Activated T-cell treated with anti-CD3 and anti-CD28 coated beads for 4 hours (primary cell): ENCODE measurements at regions not wholly inside any gene's neighbourhood (a gene's known extent, or its start where the extent isn't known, plus 50 kb on each side); places are given as distances from the start of the nearest gene placed in this dataset.

ENCODE experiments used
- DNase-seq: peaks from one replicate; pipeline ENCODE4 v3.0.0-alpha.2; 2020

DNA sequence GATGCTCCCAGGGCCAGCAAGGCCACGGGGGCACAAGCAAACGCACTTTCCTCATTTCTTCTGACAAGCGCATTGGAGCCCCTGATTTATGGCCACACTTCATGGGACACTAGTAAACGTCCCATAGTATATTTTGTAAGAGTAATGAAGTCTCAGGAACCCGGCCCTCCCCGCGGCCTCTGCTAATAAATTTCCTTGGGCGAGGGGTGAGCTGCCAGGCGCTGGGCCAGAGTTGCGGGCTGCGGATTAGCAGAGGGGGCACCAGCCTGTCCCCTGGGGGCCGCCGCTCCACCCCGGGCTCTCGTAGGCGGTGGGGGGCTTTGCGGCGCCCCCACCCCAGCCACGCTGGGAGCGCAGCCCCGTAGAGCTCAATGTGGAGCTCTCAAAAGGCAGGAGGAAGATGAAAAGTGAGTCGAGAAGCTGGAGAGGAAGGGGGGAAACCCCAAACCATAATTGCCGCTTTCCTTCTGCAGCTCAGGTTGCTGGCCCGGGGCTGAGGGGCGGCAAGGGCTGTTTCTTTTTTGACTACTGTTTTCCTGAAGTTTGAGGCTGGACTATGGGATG, 173.6 kb downstream of the CDC5L start:
- DNase-seq, result no peak

DNA sequence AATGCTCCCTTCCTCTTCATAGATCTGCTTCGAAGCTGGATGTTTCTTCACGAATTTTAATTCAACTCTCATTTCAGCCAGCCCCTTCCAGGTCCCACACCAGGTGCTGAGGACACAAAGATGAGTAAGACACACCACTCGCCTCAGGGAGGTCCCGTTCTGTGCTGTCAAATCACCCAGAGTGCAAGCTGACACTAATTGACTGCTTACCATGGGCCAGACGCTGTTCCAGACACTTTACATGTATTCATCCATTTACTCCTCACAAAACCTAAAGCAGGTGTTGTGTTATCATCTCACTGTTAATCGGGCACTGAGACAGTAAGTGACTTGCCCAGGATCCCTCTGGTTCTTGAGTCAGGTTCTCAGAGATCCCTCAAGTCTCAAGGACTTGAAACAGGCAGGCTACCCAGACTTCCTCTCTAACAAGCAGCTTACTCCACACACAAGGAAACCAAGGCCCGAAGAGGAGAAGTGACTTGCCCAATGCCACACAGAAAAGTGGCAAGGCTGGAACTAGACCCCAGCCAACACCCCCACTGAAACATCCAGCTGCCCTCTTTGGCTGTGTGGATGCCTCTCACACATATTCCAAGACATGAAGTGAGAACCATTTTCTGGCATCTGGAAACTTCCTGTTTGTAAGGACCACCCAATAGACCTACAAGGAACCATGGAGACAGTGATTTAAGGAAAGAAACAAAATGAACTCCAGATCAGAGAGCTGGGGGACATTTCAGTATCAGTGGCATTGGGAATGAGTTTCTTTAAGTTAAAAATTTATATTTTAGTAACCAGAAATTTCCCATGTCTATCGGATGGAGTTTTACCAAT, 174.5 kb downstream of the CDC5L start:
- DNase-seq, result no peak

DNA sequence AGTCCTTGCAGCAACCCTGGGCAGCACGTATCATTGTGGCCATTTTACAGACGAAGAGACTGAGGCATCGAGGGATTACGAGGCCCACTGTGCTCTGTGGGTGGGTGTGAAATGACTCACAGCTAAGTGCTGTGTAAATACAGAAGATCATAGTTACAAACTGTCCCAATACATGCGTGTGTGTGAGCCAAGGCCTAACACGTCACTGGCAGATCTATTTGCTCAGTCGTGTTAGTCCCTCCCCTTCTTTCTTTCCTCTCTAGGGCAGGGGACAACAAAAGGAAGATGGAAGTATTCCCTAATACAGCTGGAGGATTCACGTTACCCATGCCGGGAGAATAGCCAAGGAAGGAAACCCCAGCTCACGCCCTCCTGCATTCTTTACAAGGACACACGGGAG, 175.9 kb downstream of the CDC5L start:
- no peak for DNase-seq

DNA sequence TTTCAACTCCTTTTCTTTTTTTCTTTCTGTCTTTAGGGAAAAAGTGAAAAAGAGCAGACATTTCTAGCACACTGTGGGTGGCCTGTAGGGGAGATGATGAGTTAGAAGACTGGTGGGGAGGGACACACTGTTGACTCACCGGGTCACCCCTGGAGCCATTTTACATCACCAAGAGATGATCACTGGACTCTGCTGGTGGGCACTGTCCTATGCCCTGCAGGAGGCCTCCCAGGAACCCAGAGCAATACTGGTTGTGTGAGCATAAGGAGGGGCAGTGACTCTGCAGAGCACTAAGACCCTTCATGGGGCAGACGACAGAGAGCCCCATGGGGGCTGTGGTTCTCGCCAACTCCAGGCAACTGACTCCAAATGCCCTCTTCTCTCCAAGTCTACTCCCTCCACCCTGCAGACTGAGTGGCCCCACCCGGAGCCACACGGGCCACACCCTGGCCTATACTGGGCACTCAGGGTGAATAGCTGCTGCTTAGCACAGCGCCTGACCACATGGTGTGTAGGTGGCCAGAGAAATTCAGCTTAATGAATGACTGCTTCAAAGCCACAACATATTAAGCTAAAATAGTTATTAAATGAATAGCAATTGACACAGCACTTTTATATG, 177.5 kb downstream of the CDC5L start:
- no peak for DNase-seq

DNA sequence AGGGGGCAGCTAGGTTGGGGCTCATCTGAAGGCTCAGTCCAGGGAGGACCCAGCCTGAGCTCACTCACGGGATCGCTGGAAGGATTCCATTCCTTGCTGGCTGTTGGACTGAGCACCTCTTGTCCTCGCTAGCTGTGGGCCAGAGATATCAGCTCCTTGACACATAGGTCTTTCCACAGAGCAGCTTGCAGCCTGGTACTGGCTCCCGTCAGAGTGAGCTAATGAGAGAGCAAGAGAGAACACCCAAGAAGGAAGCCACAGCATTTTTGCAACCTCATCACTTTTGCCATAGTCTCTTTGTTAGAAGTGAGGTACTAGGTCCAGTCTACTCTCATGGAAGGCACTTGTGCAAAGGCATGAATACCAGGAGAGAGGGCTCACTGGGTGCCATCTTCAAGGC, 179.9 kb downstream of the CDC5L start:
- no peak for DNase-seq

DNA sequence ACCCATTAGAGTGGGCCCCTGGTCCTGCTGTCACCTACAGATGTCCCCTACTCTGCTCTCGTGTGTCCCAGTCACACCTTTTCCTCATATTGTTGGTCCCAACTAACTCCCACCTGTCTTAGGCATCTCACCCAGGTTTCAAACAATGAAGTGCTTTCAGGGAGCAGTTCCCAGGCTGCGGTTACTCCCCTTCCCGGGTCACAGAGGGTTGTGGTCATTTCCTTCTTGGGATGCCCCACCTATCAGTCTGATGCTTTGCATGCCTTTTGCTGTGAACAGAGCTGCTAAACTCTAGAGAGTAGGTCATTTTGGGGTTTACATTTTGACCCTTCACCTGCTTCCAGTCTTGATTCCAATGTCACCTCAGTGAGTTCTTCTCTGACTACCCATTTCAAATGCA, 181.6 kb downstream of the CDC5L start:
- DNase-seq, result no peak

DNA sequence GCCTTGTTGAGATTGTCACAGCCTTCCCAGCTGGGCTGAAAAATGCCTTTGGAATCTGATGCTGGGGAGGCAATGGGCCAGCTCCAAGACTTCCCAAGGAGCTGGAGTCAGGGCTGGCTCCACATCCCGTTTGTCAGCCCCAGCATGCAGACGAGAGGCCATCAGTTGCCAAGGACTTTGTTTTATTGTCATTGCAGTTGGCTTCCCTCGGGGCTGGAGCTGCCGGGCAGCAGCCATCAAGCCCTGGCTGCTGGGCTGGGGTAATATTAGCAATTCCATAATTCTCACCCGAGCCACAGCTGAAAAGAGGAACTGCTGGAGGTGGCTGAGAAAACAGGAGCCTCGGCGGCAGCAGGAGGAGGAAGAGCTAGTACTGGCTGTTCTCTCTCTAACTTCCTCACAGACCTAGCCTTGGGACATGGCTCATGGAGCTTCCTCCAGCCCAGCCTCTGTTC, 182.5 kb downstream of the CDC5L start:
- DNase-seq, result no peak

DNA sequence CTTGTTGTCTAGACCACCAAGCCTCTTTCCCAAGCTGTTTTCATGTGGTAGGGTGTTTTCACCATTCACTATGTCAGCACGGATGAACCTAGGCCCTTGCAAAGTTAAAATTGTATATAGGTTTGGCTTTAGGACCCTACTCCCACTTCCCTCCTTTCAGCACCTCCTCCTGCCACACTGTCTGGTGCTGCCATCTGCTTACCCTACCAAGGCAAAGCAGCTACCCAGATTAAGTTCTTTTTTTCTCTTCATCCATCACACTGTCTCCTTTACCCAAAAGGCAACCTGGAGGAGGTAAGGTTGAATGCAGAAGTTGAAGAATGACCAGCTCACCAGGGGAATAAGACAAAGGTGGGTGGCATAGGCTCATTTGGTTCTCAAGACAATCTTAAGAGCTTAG, 184.0 kb downstream of the CDC5L start:
- no peak for DNase-seq

DNA sequence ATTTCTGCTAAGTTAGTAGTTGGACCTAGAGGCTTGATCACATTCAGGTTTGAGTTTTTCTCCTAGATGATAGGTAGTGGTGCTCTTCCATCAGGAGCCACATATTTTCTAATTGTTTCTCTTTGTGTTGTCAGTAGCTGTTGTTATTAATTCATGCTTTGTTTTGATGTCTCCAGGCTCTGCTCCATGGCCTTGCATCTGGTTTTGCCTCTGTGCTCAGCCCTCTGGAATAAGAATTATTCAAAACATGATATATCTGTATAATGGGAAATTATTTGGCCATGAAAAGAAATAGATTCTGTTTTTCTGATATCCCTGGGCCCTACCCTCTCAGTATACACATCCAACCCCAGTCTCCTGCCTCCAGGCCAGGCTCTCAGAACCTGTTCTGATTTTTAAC, 184.8 kb downstream of the CDC5L start:
- no peak for DNase-seq

DNA sequence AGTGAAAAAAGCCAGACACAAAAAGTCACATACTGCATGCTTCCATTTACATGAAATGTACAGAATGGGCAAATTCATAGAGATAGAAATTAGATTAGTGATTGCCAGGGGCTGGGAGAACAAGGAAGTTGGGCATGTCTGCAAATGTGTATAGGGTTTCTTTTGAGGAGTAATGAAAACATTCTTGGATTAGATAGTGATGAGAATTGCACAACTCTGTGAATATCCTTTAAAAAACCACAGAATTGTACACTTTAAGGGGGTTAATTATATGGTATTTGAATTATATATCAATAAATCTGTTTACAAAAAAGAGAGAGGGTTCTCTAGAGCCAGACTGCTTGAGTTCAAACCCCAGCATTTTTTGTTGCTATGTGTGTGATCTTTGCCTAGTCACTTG, 188.1 kb downstream of the CDC5L start:
- no peak for DNase-seq

DNA sequence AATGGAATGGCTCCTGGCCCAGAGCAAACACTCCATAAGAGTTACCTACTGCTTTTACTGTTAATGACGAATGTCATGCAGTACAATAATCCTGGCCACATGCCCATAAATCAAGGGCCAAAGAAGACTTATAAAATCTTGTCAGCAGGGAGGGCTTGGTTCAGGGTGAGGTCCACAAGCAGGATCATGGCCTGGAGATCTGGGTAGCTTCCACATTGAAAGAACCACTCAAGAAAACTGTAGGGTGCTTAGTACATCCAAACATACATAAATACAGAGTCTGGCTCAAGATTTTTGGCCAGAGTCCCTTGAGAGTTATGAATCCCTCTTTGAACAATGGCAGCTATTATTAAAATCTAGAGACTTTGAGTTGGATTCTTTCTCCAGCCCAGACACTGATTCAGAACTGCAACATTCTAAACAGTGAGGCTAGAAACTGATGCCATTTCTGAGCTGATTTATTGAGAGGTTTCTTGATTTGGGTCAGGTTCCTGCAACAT, 188.7 kb downstream of the CDC5L start:
- DNase-seq, result no peak

DNA sequence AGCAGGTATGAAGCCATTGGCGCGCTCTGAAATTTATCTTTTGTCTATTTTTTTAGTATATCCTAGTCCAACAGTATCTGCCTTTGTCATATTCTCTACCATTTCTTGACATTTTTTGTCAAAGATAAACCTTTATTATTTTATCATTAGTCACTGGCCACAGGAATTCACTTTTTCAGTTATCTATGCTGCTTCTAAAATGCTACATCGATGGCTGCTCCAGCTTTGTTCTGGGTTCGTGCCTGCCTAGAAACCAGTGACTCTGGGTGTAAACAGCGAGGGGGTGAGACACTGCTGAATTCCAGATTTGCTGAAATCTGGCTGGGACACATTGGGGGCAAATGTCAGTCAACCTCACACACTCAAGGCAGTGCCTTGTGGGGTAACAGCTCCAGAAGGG, 193.4 kb downstream of the CDC5L start:
- DNase-seq, result no peak

DNA sequence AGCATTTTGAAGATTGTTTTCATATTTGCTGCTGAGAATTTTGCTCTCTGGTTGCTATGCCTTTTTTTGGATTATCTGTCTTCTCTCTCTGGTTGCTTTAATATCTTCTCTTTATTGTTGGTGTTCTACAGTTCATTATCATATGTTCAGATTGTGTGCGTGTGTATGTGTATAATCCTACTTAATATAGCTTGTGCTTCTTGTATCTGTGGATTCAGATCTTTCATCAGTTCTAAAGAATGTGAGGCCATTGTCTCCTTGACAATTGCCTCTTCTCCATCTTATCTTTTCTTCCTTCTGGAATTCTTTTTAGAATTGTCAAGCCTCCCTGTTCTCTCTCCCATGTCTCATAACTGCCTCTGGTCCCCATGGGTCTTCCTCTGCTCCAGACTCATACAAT, 195.4 kb downstream of the CDC5L start:
- no peak for DNase-seq

DNA sequence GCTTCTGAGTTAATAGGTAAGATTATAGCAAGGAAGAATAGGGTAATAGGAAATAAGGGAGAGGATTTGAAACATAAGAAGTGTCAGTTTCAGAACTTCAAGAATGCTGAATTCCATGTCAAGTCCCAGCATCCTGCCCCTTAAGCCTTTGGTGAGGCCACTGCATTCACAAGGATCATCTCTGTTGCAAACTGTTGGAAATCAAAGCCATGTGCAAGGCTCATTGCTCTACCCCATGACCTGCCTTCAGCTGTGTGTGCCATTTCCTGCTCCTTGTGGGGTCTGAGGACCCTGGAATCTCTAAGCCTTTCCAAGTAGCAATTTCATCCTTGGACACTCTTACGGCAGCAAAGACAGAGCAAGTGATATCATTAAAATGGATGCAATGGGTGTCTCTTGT, 203.0 kb downstream of the CDC5L start:
- no peak for DNase-seq

DNA sequence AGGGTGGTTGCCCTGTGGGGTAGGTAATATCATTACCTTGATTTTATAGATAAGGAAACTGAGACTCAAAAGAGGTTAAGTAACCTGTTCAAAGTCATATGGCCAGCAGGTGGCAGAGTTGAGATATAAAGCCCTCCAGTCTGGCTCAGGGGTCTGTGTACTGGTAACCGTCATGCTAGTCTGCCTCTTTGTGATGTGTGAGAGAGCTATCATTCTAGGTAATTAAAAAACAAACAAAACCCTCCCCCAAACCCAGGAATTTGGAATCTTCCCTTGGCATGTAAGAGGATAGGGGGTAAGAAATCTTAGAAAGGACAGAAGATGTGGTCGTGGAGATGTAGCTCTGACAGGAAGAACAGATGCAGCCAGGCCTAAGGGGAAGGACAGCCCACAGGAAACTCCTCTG, 206.0 kb downstream of the CDC5L start:
- DNase-seq, result peak; percentile 49

DNA sequence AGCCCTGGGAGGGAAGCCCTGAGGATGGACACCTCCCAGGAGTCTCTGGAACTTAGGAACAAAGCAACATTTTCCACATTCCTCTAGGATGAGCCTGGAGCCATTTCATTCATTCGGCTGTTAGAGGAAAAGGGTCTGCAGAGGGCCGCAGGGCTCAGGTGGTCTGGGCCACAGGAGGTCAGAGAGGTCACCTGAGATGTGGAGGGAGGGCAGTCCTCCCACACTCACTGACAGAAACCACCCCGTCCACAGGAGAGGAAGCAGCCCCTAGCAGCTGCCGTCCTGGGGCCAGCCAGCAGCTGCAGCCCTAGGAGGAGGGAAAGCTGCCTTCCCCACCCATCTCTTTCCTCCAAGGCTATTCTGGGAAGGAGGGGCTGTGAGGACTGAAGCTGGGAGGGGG, 207.0 kb downstream of the CDC5L start:
- DNase-seq, result no peak

DNA sequence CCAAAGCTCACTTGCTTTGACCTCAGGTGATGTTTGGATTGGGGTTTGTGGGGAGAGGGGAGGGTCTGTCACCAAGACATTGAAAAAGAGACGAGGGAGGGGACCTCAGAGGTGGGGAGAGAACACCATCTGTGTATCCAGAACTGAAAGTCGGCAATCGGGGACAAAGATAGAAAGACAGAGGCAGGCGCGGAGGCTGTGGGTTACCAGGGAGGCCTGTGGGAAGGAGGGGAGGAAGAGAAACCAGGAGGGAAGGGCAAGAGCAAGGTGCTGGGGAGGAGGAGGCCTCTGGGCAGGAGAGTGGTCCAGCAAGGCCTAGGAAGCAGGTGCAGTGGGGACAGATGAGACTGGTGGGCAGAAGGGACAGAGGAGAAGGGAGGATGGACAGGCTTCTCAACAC, 211.2 kb downstream of the CDC5L start:
- DNase-seq, result no peak

DNA sequence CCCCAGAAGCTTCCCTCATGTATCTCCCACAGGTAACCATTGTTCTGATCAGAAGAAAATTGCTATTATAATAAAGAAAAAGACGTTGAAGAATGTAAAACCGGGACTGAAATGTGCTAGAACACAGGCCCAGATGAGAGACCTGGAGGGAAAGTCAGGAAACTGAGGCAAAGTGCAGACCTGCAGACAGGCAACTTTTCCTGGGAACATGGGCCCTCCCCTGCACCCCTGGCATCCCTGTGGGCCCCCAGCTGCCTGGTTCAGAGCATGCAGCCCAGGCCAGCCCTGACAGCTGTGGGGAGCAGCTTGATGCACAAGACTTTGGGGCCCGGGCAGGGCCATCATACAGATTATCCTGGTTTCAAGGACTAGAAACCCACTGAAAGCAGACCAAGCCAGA, 212.2 kb downstream of the CDC5L start:
- no peak for DNase-seq

DNA sequence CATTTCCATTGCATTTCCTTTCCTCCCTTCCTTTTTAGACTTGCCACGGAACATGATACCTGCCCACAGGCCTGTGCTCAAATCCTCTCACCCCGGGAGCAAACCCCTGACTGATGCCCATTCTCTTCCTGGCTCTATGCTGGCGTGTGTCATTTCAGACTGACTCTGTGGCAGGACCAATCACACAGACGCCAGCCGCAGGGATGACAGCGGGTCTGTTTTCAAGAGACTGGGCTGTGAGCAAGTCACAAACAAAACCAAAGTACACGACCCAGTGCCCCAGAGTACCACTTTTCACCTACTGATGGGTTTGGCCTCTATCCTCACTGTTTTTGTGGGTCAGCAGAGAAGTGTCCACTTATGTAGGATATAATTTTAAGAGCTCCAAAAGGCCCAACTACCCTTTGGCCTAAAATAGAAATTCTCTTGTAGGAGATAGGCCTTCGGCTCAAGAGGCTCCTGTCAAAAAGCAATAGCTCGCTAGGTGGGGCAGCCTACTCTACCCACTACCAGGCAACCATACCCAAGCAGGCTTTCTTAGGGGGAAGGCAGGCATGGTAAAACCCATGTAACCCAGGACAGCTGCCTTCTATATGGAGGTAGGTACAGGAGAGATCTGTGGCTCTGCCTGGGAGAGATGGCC, 215.7 kb downstream of the CDC5L start:
- DNase-seq, result no peak

DNA sequence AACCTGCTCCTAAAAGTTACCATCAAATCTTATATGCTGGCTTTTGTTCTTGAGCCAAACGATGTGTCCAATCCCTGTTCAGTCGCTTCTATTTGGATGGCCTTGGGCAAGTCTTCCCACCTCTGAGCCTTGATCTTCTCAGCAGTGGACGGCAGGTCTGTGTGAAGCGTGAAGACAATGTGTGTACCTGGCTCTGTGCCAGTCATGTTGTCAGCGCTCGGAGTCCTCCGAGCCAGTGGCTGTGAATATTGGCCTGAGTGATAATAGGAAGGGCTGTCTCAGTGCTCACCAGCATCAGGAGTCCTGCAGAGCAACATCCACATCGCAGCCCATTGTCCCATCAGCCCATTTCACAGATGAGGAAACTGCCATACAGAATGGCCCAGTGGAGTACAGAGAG, 219.0 kb downstream of the CDC5L start:
- no peak for DNase-seq

DNA sequence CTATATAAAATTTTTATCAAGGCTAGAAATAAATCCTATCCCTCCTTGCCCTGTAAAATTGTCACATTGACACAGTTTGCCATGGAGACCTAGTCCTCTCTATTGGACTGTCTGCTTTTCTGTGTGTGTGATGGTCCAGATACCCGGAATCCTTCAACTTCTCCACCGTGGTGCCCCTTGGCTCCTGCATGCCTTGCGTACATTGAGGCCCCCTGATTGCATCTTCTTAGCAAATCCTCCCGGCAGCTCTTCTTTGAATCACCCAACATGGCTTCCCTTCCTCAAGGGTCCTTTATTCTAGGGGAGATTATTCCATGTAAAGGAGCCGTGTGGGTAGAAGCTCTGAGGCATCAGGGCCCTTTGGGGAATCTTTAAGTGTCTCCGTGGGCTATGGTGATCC, 219.5 kb downstream of the CDC5L start:
- no peak for DNase-seq

DNA sequence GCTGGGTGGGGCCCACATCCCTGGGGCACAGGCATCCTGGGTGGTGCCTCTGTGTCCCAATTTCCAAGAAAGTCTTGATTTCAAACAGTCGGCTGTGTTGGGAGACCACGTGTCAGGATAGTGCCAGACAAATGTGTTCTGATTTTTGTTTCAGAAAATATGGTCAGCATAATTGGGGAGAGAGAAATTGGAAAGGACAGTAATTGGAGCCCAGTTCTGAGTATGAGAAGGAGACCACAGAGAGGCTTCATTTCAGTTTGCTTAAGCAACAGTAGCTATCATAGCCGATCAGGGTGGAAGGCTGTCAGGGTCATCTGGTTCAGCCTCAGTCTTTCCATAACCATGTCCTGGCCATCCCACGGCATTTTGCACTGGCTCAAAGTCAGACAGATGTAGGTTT, 220.7 kb downstream of the CDC5L start:
- DNase-seq, result no peak

DNA sequence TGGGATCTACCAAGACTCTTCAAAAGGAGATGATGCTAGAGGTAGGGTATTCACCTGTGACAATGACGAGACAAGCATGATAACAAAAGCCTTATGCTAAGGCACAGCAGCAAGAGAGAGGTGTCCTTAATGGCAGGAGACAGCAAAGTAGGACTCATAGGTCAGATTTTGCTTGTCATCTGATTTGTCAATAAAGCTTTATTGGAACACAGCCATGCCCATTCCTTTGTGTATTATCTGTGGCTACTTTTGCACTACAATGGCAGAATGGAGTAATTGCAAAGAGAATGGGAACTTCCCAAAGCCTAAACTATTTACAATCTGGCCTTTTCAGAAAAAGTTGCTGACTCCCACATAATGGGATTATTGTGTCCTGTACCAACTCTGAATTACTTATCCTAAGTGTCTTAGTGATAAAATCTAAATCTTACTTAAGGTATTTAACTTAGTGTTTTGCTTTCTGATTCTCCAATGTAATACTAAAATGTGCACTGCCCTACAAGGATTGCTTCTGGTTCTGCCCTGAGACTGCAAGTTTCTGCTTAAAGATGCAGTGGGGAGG, 221.6 kb downstream of the CDC5L start:
- DNase-seq, result no peak
